ENCODE measurements at regions not wholly inside any gene's neighbourhood (a gene's known extent, or its start where the extent isn't known, plus 50 kb on each side); places are given as distances from the start of the nearest gene placed in this dataset.

DNA sequence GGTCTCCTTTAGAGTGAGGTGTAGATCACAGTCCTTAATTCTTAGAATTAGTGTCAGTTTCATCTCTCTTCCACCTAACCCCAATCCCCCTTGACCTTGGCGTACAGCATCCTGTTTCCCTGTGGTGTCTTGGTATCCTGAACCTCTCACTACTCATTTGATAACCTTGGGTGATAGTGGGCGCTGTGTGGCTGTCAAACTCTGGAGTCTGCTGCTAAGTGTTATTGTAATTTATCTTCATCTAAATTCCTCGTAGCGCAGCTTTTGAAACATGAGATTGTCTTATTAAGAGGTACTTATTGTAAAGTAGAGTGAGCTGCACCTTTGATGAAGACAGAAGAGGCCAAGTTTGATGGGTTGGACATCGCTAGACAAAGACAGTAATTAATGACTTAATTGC, 222.6 kb upstream of the SPRED2 start:
- no peak overlapping the region for H3K4me3 ChIP-seq (ENCODE audit: low read depth, low read length)
- TF ChIP-seq, protein P1, sequence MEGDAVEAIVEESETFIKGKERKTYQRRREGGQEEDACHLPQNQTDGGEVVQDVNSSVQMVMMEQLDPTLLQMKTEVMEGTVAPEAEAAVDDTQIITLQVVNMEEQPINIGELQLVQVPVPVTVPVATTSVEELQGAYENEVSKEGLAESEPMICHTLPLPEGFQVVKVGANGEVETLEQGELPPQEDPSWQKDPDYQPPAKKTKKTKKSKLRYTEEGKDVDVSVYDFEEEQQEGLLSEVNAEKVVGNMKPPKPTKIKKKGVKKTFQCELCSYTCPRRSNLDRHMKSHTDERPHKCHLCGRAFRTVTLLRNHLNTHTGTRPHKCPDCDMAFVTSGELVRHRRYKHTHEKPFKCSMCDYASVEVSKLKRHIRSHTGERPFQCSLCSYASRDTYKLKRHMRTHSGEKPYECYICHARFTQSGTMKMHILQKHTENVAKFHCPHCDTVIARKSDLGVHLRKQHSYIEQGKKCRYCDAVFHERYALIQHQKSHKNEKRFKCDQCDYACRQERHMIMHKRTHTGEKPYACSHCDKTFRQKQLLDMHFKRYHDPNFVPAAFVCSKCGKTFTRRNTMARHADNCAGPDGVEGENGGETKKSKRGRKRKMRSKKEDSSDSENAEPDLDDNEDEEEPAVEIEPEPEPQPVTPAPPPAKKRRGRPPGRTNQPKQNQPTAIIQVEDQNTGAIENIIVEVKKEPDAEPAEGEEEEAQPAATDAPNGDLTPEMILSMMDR (IDR thresholded peaks at IDR 0.05; ENCODE audit: low read depth, low read length) = no peak
- no peak for TF ChIP-seq MYC (IDR thresholded peaks at IDR 0.05; ENCODE audit: low read depth, low read length)
- DNase-seq (ENCODE audit: low read depth) = no peak

DNA sequence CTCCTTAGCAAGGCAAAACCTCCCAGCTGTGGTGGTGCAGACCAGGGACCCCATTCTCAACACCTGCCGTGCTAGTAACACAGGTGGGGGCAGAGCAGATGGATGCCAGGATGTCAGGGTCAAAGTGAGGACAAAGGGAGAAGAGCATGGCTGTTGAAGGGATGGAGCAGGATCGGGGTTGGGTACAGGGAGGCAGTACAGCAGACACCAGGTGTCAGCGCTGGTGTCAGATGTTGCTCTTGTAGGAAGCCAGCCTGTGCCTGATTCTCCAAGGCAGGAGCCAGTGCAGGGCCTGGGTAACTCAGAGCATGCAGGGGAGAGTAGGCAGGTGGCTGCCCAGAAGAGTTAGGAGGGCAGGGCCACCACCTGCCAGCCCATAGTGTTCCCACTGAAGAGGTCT, 222.1 kb upstream of the SPRED2 start:
- no peak for DNase-seq (ENCODE audit: low read depth)

DNA sequence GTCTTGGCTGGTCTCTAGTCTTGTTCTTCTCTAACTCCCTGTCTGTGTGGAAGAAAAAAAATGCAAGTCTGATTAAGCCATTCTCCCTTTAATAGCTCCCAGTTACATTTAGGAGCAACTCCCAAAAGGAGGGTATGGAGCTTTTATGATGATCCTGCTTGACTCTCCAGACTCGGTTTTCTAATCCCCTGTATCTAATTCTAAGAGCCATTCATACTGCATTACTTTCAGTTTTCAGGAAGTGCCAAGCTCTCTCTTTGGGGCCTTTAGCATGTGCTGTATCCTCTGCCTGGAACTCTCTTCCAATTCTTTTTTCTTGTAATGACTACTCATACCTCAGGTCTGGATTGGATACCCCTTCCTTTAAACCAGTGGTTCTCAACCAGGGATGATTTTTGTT, 219.7 kb upstream of the SPRED2 start:
- DNase-seq (ENCODE audit: low read depth) = no peak
- H3K4me3 ChIP-seq (ENCODE audit: low read depth, low read length) = no peak overlapping the region
- TF ChIP-seq, protein P2, sequence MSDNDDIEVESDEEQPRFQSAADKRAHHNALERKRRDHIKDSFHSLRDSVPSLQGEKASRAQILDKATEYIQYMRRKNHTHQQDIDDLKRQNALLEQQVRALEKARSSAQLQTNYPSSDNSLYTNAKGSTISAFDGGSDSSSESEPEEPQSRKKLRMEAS (IDR thresholded peaks at IDR 0.05; ENCODE audit: low read depth, low read length) = no peak
- TF ChIP-seq, protein P1 (IDR thresholded peaks at IDR 0.05; ENCODE audit: low read depth, low read length) = no peak
- TF ChIP-seq POLR2A (IDR thresholded peaks at IDR 0.05; ENCODE audit: extremely low read depth, insufficient read length) (no peak), MYC (IDR thresholded peaks at IDR 0.05; ENCODE audit: low read depth, low read length) (no peak)

More for the DNA sequence above, 222.1 kb upstream of the SPRED2 start:
- no peak overlapping the region for H3K4me3 ChIP-seq (ENCODE audit: low read depth, low read length)
- TF ChIP-seq POLR2A (IDR thresholded peaks at IDR 0.05; ENCODE audit: extremely low read depth, insufficient read length) (no peak), MYC (IDR thresholded peaks at IDR 0.05; ENCODE audit: low read depth, low read length) (no peak)
- TF ChIP-seq, protein P1 (IDR thresholded peaks at IDR 0.05; ENCODE audit: low read depth, low read length) = no peak
- TF ChIP-seq, protein P2 (IDR thresholded peaks at IDR 0.05; ENCODE audit: low read depth, low read length) = no peak

DNA sequence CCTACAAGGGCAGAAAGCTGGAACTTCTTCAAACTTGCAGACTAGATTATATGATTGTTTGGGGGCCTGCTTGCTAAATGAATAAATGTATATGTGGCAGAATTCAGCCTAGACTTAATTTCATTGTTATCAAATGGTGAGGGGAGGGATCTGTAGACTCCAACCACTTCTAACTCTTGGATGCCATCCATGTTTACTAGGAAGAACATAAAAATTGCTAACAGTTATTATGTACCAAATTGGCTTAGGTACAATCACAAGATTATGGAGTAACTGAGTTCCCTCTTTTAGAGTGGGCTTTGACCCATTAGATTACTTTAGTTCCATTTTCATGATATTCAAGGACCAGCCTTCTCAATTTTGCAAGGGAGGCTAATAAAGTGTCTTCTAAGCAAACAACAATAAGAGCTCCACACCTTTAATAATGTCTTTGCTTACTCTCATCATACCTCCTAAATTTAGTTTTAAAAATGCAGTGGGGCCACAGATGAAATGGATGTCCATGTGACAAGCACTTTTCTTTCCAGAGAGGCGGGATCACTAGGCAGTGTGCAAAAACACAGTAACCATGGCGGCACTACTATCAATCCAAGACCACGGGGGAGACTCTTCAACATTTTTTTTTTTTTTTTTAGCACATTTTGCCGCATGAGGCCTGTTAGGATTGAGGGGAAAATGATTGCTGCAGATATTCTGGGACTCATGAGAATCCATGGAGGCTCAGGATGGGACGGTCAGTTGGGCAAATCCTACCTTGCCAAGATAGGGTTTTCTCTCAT, 217.6 kb upstream of the SPRED2 start:
- no peak for TF ChIP-seq MYC (IDR thresholded peaks at IDR 0.05; ENCODE audit: low read depth, low read length)
- TF ChIP-seq, protein P2 (IDR thresholded peaks at IDR 0.05; ENCODE audit: low read depth, low read length) = no peak
- TF ChIP-seq, protein P1 (IDR thresholded peaks at IDR 0.05; ENCODE audit: low read depth, low read length) = no peak
- no peak for TF ChIP-seq POLR2A (IDR thresholded peaks at IDR 0.05; ENCODE audit: extremely low read depth, insufficient read length)

DNA sequence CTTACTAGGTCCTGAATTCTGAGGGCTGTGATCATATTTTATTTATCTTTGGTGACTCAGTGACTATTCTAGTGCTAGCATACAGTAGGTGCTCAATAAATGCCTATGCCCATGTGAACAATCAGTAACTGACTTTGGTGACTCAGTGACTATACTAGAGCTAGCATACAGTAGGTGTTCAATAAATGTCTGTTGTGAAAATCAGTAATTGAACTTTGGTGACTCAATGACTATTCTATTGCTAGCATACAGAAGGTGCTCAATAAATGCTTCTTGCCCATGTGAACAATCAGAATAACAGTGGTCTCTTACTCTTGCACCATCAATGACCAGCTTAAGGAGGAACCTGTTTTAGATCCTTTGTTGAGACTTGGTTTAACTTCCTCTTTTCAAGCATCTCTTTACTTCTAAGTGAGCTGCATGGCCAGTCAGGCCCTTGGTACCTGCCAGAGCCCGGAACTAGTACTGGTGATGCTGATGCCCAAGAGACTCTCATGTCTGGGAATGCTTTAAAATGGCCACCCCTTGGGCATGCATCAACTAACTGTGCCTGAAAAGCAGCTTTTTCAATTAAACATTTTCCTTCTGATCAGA, 214.9 kb upstream of the SPRED2 start:
- H3K4me3 ChIP-seq (ENCODE audit: low read depth, low read length) = no peak overlapping the region
- TF ChIP-seq, protein P2 (IDR thresholded peaks at IDR 0.05; ENCODE audit: low read depth, low read length) = no peak
- peak; percentile 57 for DNase-seq (ENCODE audit: low read depth)

More for the DNA sequence above, 217.6 kb upstream of the SPRED2 start:
- DNase-seq (ENCODE audit: low read depth) = no peak
- no peak overlapping the region for H3K4me3 ChIP-seq (ENCODE audit: low read depth, low read length)

DNA sequence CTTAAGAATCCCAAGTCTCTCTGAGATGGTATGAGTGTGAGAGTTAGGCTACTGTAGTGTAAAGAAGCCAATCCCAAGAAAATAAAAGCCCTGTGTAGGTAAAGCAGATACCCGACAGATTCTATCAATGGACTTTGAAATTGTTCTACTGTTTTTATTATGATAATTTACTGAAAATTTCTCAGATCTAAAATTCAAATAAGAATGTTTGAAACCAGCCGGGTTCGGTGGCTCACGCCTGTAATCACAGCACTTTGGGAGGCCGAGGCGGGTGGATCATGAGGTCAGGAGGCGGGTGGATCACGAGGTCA, 208.3 kb upstream of the SPRED2 start:
- no peak overlapping the region for H3K4me3 ChIP-seq (ENCODE audit: low read depth, low read length)
- no peak for DNase-seq (ENCODE audit: low read depth)
- TF ChIP-seq, protein P2 (IDR thresholded peaks at IDR 0.05; ENCODE audit: low read depth, low read length) = no peak
- TF ChIP-seq, protein P1 (IDR thresholded peaks at IDR 0.05; ENCODE audit: low read depth, low read length) = no peak
- TF ChIP-seq POLR2A (IDR thresholded peaks at IDR 0.05; ENCODE audit: extremely low read depth, insufficient read length) (no peak), MYC (IDR thresholded peaks at IDR 0.05; ENCODE audit: low read depth, low read length) (no peak)

Measured in NB4 (cell line).